GM18873 (cell line): ENCODE measurements at regions not wholly inside any gene's neighbourhood (a gene's known extent, or its start where the extent isn't known, plus 50 kb on each side); places are given as distances from the start of the nearest gene placed in this dataset.
"Not testable (repeated sequence)": the region's sequence is repeated elsewhere in the genome, so short reads cannot be mapped to it uniquely, and the experiment has no call there.

Source experiments
- ATAC-seq: cut with Tn5 transposase; IDR thresholded peaks from one replicate; pipeline ENCODE4 v1.9.1; 2021; ENCODE audit warnings: mild to moderate bottlenecking, moderate library complexity, moderate number of reproducible peaks; ENCODE audit not compliant: unreplicated experiment, low FRiP score

DNA sequence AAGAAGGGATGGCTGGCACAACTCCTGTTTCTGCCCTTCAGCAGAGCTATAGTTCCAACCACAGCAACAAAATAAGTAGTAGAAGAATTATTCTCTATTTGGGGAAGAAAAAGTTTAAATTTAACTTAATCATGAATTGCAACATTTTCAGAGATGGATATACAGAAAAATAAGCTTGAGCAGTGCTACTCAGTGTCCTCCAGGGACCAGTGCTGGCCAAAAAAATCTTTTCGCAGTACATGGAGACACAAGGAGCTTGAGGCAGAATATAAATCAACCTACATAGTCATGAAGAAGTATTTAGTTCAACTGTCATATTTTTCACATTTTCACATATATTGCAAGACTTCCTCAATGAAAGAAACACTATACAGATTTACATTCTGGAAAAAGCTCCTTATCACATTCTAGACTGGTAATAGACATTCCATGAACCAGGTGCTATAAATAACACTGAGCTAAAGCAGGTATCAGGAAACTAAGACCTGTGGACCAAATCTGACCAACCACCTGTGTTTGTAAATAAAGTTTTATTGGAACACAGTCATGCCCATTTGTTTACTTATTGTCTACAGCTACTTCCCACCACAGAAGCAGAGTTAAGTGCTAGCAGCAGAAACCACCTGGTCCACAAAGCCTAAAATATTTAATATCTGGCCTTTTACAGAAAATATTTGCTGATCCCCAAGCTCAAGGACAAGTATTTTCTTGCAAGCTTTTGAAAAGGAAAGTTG, 101.9 kb downstream of the RGS21 start:
- no peak for ATAC-seq

DNA sequence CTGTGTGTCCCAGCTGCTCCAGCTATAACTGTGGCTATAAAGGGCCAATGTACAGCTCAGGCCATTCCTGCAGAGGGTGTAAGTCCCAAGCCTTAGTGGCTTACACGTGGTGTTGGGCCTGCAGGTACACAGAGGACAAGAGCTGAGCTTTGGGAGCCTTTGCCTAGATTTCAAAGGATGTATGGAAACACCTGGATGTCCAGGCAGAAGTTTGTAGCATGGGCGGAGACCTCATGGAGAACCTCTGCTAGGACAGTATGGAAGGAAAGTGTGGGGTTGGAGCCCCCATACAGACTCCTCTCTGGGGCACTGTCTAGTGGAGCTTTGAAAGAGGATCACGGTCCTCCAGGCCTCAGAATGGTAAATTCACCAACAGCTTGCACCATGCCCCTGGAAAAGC, 113.9 kb downstream of the RGS21 start:
- ATAC-seq = no peak

DNA sequence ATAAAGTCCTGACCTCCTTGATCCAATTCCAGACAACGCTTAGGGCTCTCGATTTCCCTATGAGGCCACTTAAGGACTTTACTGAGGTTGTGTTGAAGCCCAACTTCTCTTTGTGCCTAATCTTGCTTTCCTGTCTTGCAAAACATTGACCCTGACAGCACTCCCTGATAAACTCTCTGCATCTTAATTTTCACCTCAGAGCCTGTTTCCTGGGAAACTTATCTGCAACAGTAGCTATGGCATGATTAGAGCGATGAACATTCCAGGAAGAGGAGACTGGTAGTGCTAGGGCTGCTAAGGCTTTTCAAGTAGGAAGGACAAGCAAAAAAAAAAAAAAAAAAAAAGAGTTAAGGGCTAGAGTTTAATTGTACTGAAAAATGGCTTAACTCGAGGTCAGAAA, 118.9 kb downstream of the RGS21 start:
- no peak for ATAC-seq

DNA sequence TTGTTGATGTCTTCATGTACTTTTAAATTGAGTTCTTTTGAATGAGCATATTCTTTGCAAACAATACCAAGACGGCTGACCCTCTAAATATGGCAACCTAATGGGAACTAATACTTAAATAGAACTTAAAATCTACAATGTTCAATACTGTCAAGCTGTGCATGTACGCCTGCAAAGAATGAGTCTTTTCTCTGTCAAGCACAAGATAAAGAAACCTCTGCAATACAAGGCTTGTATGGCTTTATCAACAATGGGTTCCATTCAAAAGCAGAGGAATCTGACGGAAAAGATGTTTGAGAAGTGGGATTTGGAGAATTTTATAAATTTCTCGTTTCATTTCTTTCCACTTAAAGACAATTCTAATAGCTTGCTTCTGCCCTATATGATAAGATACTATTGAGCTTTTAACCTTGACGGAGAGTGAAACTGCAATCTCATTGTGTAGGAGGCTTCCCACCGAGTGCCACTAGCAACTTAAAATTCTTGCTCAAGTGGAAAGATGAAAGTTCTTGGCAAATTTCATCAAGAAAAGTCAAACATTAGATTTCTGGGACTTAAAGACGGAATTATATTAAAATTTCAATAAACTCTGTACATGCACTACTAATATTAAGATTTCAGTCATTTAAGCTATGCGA, 119.8 kb downstream of the RGS21 start:
- no peak for ATAC-seq

DNA sequence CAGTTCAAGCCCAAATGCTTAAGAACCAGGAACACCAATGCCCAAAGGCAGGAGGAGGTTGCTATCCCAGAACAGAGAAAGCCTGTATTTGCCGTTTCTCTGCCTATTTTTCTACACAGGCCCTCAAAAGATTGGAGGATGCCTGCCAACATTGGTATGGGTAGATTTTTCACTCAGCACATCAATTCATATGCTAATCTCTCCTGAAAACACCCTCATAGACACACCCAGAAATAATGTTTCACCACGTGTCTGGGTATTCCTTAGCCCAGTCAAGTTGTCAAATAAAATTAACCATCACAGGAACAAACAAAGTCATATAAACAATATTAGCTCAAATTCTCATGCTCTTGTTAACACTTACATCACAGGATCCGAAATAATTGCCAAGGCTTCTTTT, 121.9 kb downstream of the RGS21 start:
- no peak for ATAC-seq

DNA sequence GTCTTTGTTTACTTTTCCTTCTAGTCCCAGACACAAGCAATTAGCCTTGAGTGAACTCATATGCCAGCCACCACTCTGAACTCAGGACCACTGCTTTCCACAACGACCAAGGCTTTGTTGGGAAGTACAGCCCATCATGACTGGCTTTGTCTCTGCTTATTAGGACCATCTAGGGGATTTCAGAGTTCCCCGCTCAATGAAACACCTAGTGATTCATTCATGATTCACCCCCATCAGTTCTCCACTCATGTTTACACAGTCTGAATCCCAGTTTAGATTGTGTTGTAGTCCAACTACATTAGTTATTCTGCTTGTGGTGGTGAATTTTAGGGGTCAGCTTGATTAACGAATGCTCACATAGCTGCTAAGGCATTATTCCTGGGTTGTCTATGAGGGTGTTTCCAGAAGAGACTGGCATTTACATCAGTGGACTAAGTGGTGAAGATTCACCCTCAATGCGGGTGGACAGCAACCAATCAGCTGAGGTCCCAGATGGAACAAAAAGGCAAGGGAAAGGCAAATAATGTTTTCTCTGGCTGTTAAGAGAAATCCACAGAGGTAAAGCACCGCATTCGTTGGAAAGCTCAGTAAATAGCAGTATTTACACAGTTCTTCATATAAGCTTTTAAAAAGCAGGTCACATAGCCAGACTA, 122.7 kb downstream of the RGS21 start:
- no peak for ATAC-seq

DNA sequence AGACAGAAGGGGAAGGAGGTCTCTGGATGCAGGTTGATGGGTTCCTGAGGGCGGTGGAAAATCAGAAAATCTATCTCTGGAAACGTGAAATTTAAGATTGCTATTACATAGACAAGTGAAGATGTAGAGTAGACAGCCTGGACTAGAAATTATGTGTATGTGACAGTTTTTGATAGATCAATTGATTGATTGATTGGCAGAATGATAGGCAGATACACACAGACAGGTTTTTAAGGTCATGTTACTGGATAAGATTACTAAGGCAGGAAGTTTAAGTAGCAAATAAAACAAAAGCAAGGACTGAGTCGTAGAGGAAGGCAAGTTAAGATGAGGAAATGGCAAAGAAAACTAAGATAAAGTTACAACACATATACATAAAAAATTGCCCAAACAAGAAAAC, 124.7 kb downstream of the RGS21 start:
- ATAC-seq = no peak

DNA sequence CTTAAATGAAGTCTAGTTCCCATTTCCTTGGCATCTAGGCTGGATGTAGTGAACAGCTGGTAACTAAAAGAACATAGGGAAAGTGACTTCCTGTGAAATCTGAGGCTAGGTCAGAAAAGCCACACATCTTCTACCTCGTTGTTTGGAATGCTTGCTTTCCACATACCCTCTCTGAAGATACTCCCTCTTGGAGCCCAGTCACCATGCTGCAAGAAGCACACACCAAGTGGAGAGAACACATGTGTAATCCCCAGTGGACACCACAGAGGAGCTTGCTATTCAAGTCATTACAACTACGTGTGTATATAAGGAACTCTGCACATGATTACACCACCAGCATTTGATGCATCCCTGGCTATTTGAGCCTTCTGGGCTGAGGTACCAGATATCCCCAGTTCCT, 125.9 kb downstream of the RGS21 start:
- ATAC-seq = no peak

DNA sequence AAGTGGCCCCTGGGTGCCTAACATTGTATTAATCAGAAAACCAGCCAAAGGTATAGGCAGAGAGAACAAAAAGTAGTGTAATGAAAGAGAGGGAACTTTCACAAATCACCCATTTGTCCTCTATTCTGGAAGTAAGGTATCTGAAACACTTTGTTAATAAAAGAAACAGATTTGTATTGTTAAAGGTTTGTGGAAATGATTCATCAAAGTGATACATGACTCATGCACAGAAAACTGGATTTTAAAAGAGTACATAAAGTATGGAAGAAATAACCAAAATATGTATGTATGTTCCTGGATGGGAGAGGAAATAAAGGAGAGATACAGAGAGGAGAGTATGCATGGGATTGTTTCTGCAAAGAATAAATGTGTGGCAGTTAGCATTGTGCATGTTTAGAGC, 126.8 kb downstream of the RGS21 start:
- ATAC-seq = no peak

DNA sequence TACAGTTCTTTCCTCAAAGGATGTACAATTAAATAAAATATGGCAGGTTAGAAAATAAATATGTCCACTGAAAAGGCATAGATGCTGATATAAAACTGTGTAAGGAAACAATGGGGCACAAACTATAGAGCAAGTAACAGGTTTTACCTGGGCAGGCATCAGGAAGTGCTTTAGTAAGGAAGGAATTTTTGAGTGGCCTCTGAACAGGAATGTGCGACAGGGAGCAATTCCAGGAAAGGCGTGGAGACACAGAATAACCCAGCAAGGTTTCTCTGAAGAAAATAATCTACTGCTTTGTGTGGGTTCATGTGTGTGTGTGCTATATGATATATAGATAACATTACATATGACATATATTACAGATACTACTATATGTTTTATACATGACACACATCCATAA, 128.4 kb downstream of the RGS21 start:
- no peak for ATAC-seq

DNA sequence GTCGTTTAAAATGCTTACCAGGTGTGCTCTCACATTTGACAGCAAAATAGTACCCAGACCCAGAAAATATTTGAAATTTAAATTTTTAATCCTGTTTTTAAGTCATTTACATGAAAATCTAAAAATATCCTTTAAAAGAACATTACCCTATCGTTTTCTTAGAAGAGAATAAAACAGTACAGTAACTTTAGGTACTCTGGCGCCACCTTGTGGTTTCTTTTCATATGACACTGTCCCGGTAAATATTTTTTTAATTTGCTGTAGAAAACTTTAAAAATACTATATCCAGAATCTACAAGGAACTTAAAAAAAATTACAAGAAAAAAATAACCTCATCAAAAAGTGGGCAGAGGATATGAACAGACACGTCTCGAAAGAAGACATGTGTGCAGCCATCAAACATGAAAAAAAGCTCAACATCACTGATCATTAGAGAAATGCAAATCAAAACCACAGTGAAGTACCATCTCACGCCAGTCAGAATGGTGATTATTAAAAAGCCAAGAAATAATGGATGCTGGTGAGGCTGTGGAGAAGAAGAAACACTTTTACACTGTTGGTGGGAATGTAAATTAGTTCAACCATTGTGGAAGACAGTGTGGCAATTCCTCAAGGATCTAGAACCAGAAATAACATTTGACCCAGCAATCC, 129.2 kb downstream of the RGS21 start:
- ATAC-seq = no peak

DNA sequence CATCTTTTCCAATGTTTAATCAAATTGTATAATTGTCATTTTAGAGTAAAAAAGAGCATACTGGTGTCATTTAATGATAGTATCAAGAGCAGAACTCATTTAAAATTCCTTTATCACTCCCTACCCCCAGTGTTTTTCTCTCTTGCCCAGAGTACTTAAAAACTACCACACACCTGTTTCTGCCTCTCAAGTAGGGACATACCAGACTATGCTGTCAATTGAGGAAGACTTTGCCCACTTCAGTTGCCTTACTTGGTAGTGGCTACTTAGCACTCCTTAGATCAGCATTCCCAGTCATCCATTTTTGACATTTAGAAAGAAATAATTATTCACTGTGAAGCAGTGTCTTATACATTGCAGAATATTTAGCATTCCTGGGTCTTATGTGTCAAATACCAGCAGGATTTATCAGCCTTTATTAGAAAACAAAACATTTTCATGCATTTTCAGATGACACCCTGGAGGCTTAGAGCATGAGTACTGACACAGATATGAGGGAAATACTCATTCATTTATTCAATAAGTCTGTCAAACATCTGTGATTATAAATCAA, 127.5 kb upstream of the RGS1 start:
- ATAC-seq = no peak

DNA sequence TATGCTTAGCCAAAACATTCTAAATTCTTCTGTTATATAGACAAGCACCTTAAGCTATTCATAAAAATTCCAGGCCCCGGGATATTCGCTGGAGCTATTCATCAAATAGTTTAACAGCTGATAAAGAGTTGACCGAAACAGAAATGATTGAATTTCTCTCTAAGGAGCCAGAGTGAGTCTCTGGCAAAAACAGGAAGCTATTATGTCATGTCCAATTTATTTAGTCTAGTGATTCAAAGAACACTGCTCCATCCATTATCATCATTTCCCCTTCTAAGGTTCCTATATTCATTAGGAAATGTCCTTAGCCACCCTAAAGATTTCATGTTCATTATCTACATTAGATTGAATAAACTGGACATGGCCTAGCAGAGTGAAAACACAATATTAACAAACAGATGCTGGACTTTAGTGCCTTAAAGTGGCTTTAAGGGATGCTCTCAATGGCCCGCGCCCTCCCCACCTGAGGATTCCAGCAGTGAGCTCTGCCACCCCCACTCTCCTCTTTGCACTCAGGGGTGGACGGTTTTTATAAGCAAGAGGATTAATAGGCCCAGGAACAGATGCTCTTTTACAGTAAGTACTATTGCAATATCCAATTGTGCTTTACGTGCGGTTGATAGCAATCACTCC, 122.1 kb upstream of the RGS1 start:
- no peak for ATAC-seq

DNA sequence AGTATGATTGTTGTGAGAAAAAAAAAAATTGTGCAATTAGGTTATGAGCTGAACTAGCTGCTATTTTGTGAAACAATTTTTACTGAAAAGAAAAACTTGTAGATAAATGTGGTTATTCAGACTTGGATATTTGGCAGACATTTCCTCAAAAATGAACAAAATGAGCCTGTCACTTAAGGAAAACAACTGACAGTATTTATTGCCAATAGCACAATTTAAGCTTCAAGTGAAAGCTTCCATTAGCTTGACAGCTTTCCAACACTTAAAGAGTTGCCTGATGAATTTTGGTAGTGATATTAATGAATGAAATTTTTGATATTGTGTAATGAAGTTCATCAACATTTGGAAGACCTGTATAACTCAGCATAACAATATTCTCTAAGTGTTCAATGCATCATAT, 116.1 kb upstream of the RGS1 start:
- ATAC-seq = no peak

DNA sequence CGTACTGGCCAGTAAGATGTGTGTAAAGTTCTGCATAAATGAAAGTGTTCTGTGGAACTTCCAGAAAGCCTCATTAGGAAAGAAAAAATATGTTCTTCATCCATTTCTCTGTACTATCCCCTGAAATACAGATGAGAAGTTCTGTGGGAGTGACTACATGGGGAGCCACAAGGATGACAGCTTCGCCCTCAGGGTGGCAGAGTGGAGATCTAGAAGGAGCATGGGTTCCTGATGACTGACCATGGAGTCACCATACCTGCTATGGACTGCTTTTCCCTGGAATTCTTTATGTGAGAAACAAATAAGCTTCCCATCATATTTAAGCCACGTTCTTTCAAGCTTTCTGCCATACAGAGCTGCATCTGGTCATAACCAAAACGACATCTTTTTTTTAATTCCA, 113.9 kb upstream of the RGS1 start:
- ATAC-seq = no peak

DNA sequence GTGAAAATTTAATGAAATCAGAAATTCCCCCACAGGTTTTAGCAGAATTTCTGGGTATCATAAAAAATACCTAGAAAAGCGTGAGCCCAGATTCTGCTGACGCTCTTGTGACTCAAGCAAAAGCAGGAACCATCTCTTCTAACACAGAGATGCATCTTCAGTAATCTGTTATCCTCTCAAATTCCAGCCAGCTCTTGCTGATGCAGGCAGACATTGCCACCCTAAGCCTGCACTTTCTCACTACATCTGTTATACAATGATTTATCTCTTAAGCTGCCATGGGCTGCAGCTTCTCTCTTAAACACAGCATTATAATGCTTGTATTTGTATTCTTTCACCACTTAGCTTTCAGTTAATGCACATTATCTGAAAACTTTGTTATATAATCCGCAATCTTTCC, 113.0 kb upstream of the RGS1 start:
- ATAC-seq = no peak

DNA sequence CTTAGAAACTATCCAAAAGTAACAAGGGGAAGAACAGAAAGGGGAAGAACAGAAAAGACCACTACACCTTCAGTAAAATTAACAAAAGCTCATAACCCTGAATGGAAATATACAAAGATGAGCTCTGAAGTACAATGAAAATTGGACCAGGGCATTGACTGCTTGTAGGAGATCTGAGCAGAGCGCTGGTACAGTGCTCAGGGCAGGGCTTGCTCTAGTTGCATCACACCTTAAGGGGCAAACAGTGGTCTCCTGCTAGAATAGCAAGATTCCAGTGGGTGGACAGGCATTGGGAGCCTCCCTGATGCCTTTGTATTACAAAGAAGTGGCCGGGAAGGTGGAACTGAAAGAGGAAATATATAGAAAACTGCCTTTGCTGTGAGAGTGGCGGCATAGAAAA, 111.9 kb upstream of the RGS1 start:
- no peak for ATAC-seq

DNA sequence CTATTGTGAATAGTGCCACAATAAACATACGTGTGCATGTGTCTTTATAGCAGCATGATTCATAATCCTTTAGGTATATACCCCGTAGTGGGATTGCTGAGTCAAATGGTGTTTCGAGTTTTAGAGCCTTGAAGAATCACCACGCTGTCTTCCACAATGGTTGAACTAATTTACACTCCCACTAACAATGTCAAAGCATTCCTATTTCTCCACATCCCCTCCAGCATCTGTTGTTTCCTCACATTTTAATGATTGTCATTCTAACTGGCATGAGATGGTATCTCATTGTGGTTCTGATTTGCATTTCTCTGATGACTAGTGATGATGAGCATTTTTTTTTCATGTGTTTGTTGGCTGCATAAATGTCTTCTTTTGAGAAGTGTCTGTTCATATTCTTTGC, 110.4 kb upstream of the RGS1 start:
- not testable (repeated sequence) for ATAC-seq

DNA sequence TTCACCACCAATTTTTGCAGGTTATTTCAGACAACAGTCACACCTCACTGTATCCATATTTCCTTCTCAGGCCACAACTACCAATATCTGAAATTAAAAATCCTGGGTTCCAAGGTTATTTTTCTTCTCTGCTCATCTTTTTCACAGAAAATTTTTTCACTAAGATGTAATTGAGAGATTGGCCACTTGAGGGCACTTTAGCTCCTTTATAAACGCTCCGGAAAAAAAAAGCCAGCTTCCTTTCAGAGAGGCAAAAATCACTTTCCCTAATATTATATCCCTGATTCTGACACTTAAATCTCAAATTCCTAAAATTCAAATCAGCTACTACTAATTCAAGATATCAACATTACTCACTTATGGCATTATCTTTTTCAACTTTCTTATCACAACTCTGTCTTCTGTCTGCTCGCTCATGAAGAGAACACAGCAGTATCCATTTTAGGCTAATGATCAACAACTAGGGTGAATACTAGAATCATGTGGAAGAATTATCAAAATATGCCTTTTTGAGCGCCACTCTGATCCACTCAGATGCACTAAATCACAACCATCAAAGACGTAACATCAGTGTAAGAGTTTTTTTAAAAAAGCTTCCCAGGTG, 101.4 kb upstream of the RGS1 start:
- no peak for ATAC-seq

DNA sequence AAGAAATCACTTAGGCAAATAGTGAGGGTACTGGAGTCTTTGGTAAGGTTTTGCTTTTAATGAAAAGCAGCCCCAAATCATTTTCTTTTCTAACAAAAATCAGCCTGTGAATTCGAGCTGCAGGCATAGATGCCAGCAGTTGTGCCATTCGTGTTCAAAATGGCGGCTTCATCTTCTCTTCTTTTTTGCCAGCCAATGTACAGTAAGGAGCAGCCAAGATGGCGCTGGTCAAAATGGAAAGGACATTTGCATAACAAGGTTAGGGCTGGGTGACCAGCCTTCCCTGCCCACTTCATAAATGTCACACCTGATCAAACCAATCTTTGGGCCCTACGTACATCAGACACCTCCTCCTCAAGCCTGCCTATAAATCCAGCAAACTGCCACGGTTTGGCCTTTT, 100.2 kb upstream of the RGS1 start:
- no peak for ATAC-seq
